Endothelial cell of umbilical vein (primary cell): ENCODE measurements at regions not wholly inside any gene's neighbourhood (a gene's known extent, or its start where the extent isn't known, plus 50 kb on each side); places are given as distances from the start of the nearest gene placed in this dataset.

Experiments used
- BruUV-seq: library from RNA; stranded (reverse); fragments of 400-500 nt; replicated peaks from 2 replicates; lab custom pipeline; 2021; lab: Mats Ljungman, UMichigan
- CTCF ChIA-PET: fragments of 300-600, 350-600 bp; sonication (Branson Sonifier 250); formaldehyde crosslinking; loops from one replicate; lab custom pipeline; 2021; ENCODE audit warnings: antibody characterized with exemption, inconsistent platforms; lab: Charles Lee
- POLR2A ChIA-PET: fragments of 300-600, 350-600 bp; sonication (Branson Sonifier 250); formaldehyde crosslinking; loops from one replicate; lab custom pipeline; 2021; ENCODE audit warnings: antibody characterized with exemption, inconsistent platforms; lab: Charles Lee
- DNase-seq: peaks from one replicate; pipeline ENCODE4 v3.0.0-alpha.2; 2011; ENCODE audit warnings: low read depth, low spot score
- FAIRE-seq: peaks from 2 replicates; lab custom pipeline; 2011; peaks lifted over from hg19 to GRCh38; lab: Jason Lieb, UNC
- H2AFZ ChIP-seq: 2 replicates; pipeline ENCODE4 v1.6.0; 2012; ENCODE audit warnings: low read depth, low read length, control low read depth, inconsistent platforms
- H3K27ac ChIP-seq: 2 replicates; pipeline ENCODE4 v1.5.1; 2011; ENCODE audit warnings: low read depth, mild to moderate bottlenecking, control low read depth, low read length, moderate library complexity; ENCODE audit not compliant: insufficient read depth
- H3K27me3 ChIP-seq, 2 experiments: 2 replicates each; pipeline versions ENCODE4 v1.6.0 to v1.6.1; 2011; ENCODE audit warnings: low read length in 2 of 2, mixed read lengths in 1 of 2; ENCODE audit not compliant: control insufficient read depth in 2 of 2, insufficient read depth in 2 of 2
- H3K36me3 ChIP-seq, 2 experiments: 2 replicates in 1 of 2; 3 replicates in 1 of 2; pipeline ENCODE4 v1.5.1; 2011; ENCODE audit warnings: low read length in 2 of 2, mild to moderate bottlenecking in 1 of 2, moderate library complexity in 1 of 2; ENCODE audit not compliant: control insufficient read depth in 2 of 2, insufficient read depth in 2 of 2; ENCODE audit errors: extremely low read depth in 1 of 2
- H3K4me1 ChIP-seq: 3 replicates; pipeline ENCODE4 v1.5.1; 2011; ENCODE audit warnings: mild to moderate bottlenecking, low read length; ENCODE audit not compliant: control insufficient read depth, insufficient read depth; ENCODE audit errors: extremely low read depth
- H3K4me2 ChIP-seq: 2 replicates; pipeline ENCODE4 v1.6.1; 2011; ENCODE audit warnings: low read length, control low read depth, mixed read lengths; ENCODE audit not compliant: insufficient read depth
- H3K4me3 ChIP-seq, 3 experiments: fragments of 200-600 bp in 1 of 3; sonication (generic), shearing (Covaris generic) in 1 of 3; replicated peaks in 1 of 3; 2 replicates each; pipeline ENCODE4 v1.5.1; 2011 to 2016; ENCODE audit warnings: control low read depth in 3 of 3, low read length in 3 of 3, mild to moderate bottlenecking in 2 of 3, inconsistent platforms in 1 of 3, low read depth in 1 of 3, moderate library complexity in 1 of 3; ENCODE audit not compliant: insufficient read depth in 1 of 3
- H3K79me2 ChIP-seq: 2 replicates; pipeline ENCODE4 v1.6.0; 2012; ENCODE audit warnings: low read length, inconsistent platforms; ENCODE audit not compliant: control insufficient read depth, insufficient read depth
- H3K9ac ChIP-seq: replicated peaks from 2 replicates; pipeline ENCODE3; 2011; ENCODE audit warnings: low read length, control low read depth; ENCODE audit not compliant: insufficient read depth; ENCODE audit errors: extremely low read depth
- H3K9me1 ChIP-seq: replicated peaks from 3 replicates; pipeline ENCODE4 v1.6.0; 2011; ENCODE audit warnings: mild to moderate bottlenecking, low read length; ENCODE audit not compliant: control insufficient read depth, insufficient read depth; ENCODE audit errors: extremely low read depth
- H3K9me3 ChIP-seq: replicated peaks from 2 replicates; pipeline ENCODE4 v1.5.1; 2012; ENCODE audit warnings: low read length, inconsistent platforms; ENCODE audit not compliant: control insufficient read depth, insufficient read depth
- H4K20me1 ChIP-seq: replicated peaks from 2 replicates; pipeline ENCODE3; 2011; ENCODE audit warnings: mild to moderate bottlenecking, low read length; ENCODE audit not compliant: control insufficient read depth, insufficient read depth; ENCODE audit errors: extremely low read depth
- CTCF ChIP-seq, 2 donors: IDR thresholded peaks; 1 replicate in 1 of 2; 2 replicates in 1 of 2; pipeline ENCODE4 v1.5.1; 2011; ENCODE audit warnings: low read length in 2 of 2, mild to moderate bottlenecking in 2 of 2, moderate library complexity in 2 of 2, control low read depth in 1 of 2, inconsistent platforms in 1 of 2, low read depth in 1 of 2; ENCODE audit not compliant: insufficient read depth in 1 of 2; ENCODE audit errors: extremely low read depth in 1 of 2
- EZH2 ChIP-seq: IDR thresholded peaks from 2 replicates; pipeline ENCODE4 v1.6.1; 2012; ENCODE audit warnings: borderline replicate concordance, low read depth, mild to moderate bottlenecking, moderate library complexity, low read length, inconsistent platforms; ENCODE audit not compliant: severe bottlenecking
- FOS ChIP-seq: IDR thresholded peaks from 2 replicates; pipeline ENCODE4 v1.6.1; 2011; ENCODE audit warnings: mild to moderate bottlenecking, low read length, moderate library complexity, borderline replicate concordance; ENCODE audit not compliant: insufficient read depth
- GATA2 ChIP-seq: IDR thresholded peaks from 2 replicates; pipeline ENCODE4 v1.7.0; 2011; ENCODE audit warnings: low read depth, mild to moderate bottlenecking, moderate library complexity, mixed read lengths, low read length; ENCODE audit not compliant: insufficient read length, insufficient read depth
- JUN ChIP-seq: IDR thresholded peaks from 2 replicates; pipeline ENCODE4 v1.6.1; 2011; ENCODE audit warnings: borderline replicate concordance, low read depth; ENCODE audit not compliant: insufficient read length, insufficient read depth
- MAX ChIP-seq: IDR thresholded peaks from 2 replicates; pipeline ENCODE4 v1.6.1; 2011; ENCODE audit not compliant: insufficient read depth, insufficient read length
- MYC ChIP-seq: IDR thresholded peaks from one replicate; pipeline ENCODE4 v1.6.1; 2011; ENCODE audit warnings: mild to moderate bottlenecking, low read depth, low read length
- POLR2A ChIP-seq: IDR thresholded peaks from 2 replicates; pipeline ENCODE4 v1.6.1; 2012; ENCODE audit warnings: low read depth, mild to moderate bottlenecking, control low read depth, low read length
- POLR2AphosphoS5 ChIP-seq: IDR thresholded peaks from 2 replicates; pipeline ENCODE4 v1.6.1; 2012; ENCODE audit warnings: low read depth, mild to moderate bottlenecking, control low read depth, low read length, moderate library complexity; ENCODE audit not compliant: insufficient read depth
- dilution Hi-C: fragments of 300-500 bp; cut with MboI; formaldehyde crosslinking; loops from one replicate; pipeline ENCODE4 v1.15.0; 2019; ENCODE audit warnings: low sequenced_read_pairs; ENCODE audit not compliant: extremely low pct_ligation_motif_present
- intact Hi-C: fragments of 100-400 bp; cut with micrococcal nuclease; formaldehyde crosslinking; loops from one replicate; pipeline ENCODE4 v1.10.0; 2022

- Histone ChIP-seq H4K20me1 (no peaks in the 10 kb centered on the region), H3K4me3 (no peak overlapping the region), H3K27me3 (peaks cover 3 to 5% of the 10 kb centered on the region in 2 experiments), H3K4me1 (no peaks in the 10 kb centered on the region), H3K9me3 (no peaks in the 10 kb centered on the region), H3K9ac (no peak overlapping the region), H3K9me1 (no peaks in the 10 kb centered on the region), H2AFZ (no peak overlapping the region), H3K27ac (no peak overlapping the region), H3K36me3 (no peaks in the 10 kb centered on the region), H3K79me2 (no peaks in the 10 kb centered on the region), H3K4me2 (no peak overlapping the region)
- FAIRE-seq (no peak), DNase-seq (no peak)
- no peak for TF ChIP-seq GATA2
- no peak for TF ChIP-seq EZH2
- TF ChIP-seq CTCF (IDR thresholded peaks at IDR 0.05; ENCODE audit: extremely low read depth in 1 of 2, insufficient read depth in 1 of 2, low read depth in 1 of 2, low read length in 2 of 2): no peak
- TF ChIP-seq POLR2AphosphoS5: no peak
- TF ChIP-seq POLR2A: no peak
- TF ChIP-seq FOS: no peak
- no peak for TF ChIP-seq MAX
- TF ChIP-seq MYC: no peak
- TF ChIP-seq JUN: no peak
- POLR2A ChIA-PET: no interaction called here
- intact Hi-C loops: no loop called here
- CTCF ChIA-PET: interaction anchor here (1.1 to 1.4 kb wide), 2 partner anchors 27 to 50 kb away, joined by 5 to 6 read pairs; no protein-coding TSS in a partner anchor
- dilution Hi-C loops: no loop called here
- BruUV-seq: no TSS peak
These were observed 104.4 kb upstream of the GLI2 start for GRCh38 chr2:120631236-120631635.
